HUES64 (cell line): ENCODE measurements at regions not wholly inside any gene's neighbourhood (a gene's known extent, or its start where the extent isn't known, plus 50 kb on each side); places are given as distances from the start of the nearest gene placed in this dataset.

ENCODE experiments used
- H3K27ac ChIP-seq: 2 replicates; pipeline ENCODE4 v1.7.0; 2013; ENCODE audit warnings: low read depth, low read length, inconsistent platforms
- H3K27me3 ChIP-seq: 2 replicates; pipeline ENCODE4 v1.6.1; 2013; ENCODE audit warnings: mild to moderate bottlenecking, low read length; ENCODE audit not compliant: insufficient read depth
- H3K36me3 ChIP-seq: 2 replicates; pipeline ENCODE4 v1.6.1; 2013; ENCODE audit warnings: mild to moderate bottlenecking, low read length; ENCODE audit not compliant: insufficient read depth
- H3K4me1 ChIP-seq: 2 replicates; pipeline ENCODE4 v1.6.1; 2013; ENCODE audit warnings: mild to moderate bottlenecking, low read length, moderate library complexity; ENCODE audit not compliant: insufficient read depth
- H3K4me3 ChIP-seq: 2 replicates; pipeline ENCODE4 v1.5.1; 2013; ENCODE audit warnings: mild to moderate bottlenecking, low read length, moderate library complexity
- H3K9ac ChIP-seq: 2 replicates; pipeline ENCODE4 v1.6.1; 2013; ENCODE audit warnings: mild to moderate bottlenecking, low read depth, low read length
- H3K9me3 ChIP-seq: 2 replicates; pipeline ENCODE4 v1.6.1; 2013; ENCODE audit warnings: low read depth, low read length; ENCODE audit not compliant: insufficient read depth
- WGBS: fragments of 150-250, 120-280 bp; methylation state at CpG from one replicate; pipeline ENCODE4 v1.1.7; 2013; ENCODE audit warnings: missing lambda C conversion rate; 5-methylcytosine and 5-hydroxymethylcytosine counted together

GRCh38 chr4:74534121-74534520, 89.2 kb downstream of the AREG start:
- no peak overlapping the region for H3K9ac ChIP-seq
- 92% methylated on average over 3 of the region's 3 CpGs for WGBS
- H3K9me3 ChIP-seq: no peaks in the 10 kb centered on the region
- H3K4me3 ChIP-seq: no peak overlapping the region
- H3K36me3 ChIP-seq: no peaks in the 10 kb centered on the region
- H3K27me3 ChIP-seq: no peaks in the 10 kb centered on the region
- H3K4me1 ChIP-seq: 0 out of 2 replicates have a peak, but pooled peaks cover 3% of the 10 kb centered on the region
- no peak overlapping the region for H3K27ac ChIP-seq

GRCh38 chr4:74534936-74535335, 90.0 kb downstream of the AREG start:
- Histone ChIP-seq H3K9ac (no peak overlapping the region), H3K9me3 (no peaks in the 10 kb centered on the region), H3K27me3 (no peaks in the 10 kb centered on the region), H3K27ac (no peak overlapping the region), H3K4me1 (0 out of 2 replicates have a peak, but pooled peaks cover 3% of the 10 kb centered on the region), H3K4me3 (no peak overlapping the region), H3K36me3 (no peaks in the 10 kb centered on the region)

GRCh38 chr4:74535512-74535911, 90.6 kb downstream of the AREG start:
- H3K4me3 ChIP-seq: no peak overlapping the region
- no peaks in the 10 kb centered on the region for H3K36me3 ChIP-seq
- H3K4me1 ChIP-seq: peaks cover 5% of the 10 kb centered on the region; the same call in 1 of the 2 replicates
- H3K27me3 ChIP-seq: no peaks in the 10 kb centered on the region
- WGBS: 86% methylated on average over 1 of the region's 1 CpG
- no peaks in the 10 kb centered on the region for H3K9me3 ChIP-seq
- no peak overlapping the region for H3K9ac ChIP-seq
- H3K27ac ChIP-seq: no peak overlapping the region

GRCh38 chr4:74536557-74536956, 91.6 kb downstream of the AREG start:
- Histone ChIP-seq H3K4me1 (peaks cover 6% of the 10 kb centered on the region; the same call in 1 of the 2 replicates), H3K4me3 (no peak overlapping the region), H3K36me3 (no peaks in the 10 kb centered on the region), H3K9me3 (no peaks in the 10 kb centered on the region), H3K27ac (no peak overlapping the region), H3K9ac (no peak overlapping the region), H3K27me3 (no peaks in the 10 kb centered on the region)
- WGBS: 88% methylated on average over 1 of the region's 1 CpG

- Histone ChIP-seq H3K27ac (no peak overlapping the region), H3K4me3 (no peak overlapping the region), H3K36me3 (no peaks in the 10 kb centered on the region), H3K9me3 (no peaks in the 10 kb centered on the region), H3K4me1 (peaks cover 6% of the 10 kb centered on the region; the same call in 1 of the 2 replicates), H3K27me3 (no peaks in the 10 kb centered on the region), H3K9ac (no peak overlapping the region)
- 93% methylated on average over 3 of the region's 3 CpGs for WGBS
Measured at GRCh38 chr4:74537459-74537858, 92.5 kb downstream of the AREG start.

GRCh38 chr4:74539044-74539790, 94.3 kb downstream of the AREG start:
- Histone ChIP-seq H3K4me1 (peaks cover 16% of the 10 kb centered on the region), H3K27ac (no peak overlapping the region), H3K36me3 (no peaks in the 10 kb centered on the region), H3K9me3 (no peaks in the 10 kb centered on the region), H3K9ac (no peak overlapping the region), H3K4me3 (no peak overlapping the region), H3K27me3 (no peaks in the 10 kb centered on the region)
- 95% methylated on average over 2 of the region's 3 CpGs for WGBS

- H3K36me3 ChIP-seq: no peaks in the 10 kb centered on the region
- no peaks in the 10 kb centered on the region for H3K9me3 ChIP-seq
- no peak overlapping the region for H3K4me3 ChIP-seq
- H3K27ac ChIP-seq: no peak overlapping the region
- H3K27me3 ChIP-seq: no peaks in the 10 kb centered on the region
- peaks cover 23% of the 10 kb centered on the region for H3K4me1 ChIP-seq
- 82% methylated on average over 1 of the region's 1 CpG for WGBS
- H3K9ac ChIP-seq: no peak overlapping the region
Measured at GRCh38 chr4:74540193-74540592, 95.3 kb downstream of the AREG start.

GRCh38 chr4:74541667-74542066, 96.7 kb downstream of the AREG start:
- no peaks in the 10 kb centered on the region for H3K27me3 ChIP-seq
- WGBS: 81% methylated on average over 7 of the region's 9 CpGs
- no peak overlapping the region for H3K27ac ChIP-seq
- peaks cover 36% of the 10 kb centered on the region for H3K4me1 ChIP-seq
- no peak overlapping the region for H3K4me3 ChIP-seq
- H3K36me3 ChIP-seq: no peaks in the 10 kb centered on the region
- no peak overlapping the region for H3K9ac ChIP-seq
- H3K9me3 ChIP-seq: no peaks in the 10 kb centered on the region

- Histone ChIP-seq H3K36me3 (no peaks in the 10 kb centered on the region), H3K27me3 (no peaks in the 10 kb centered on the region), H3K9ac (no peak overlapping the region), H3K27ac (no peak overlapping the region), H3K4me3 (no peak overlapping the region), H3K4me1 (peaks cover 43% of the 10 kb centered on the region), H3K9me3 (no peaks in the 10 kb centered on the region)
- 75% methylated on average over 2 of the region's 3 CpGs for WGBS
Measured at GRCh38 chr4:74543231-74543781, 98.4 kb downstream of the AREG start.

- Histone ChIP-seq H3K36me3 (no peaks in the 10 kb centered on the region), H3K4me1 (peaks cover 43% of the 10 kb centered on the region), H3K27ac (no peak overlapping the region), H3K4me3 (no peak overlapping the region), H3K9me3 (no peaks in the 10 kb centered on the region), H3K27me3 (no peaks in the 10 kb centered on the region), H3K9ac (no peak overlapping the region)
- WGBS: 66% methylated on average over 2 of the region's 2 CpGs
Measured at GRCh38 chr4:74543983-74544382, 99.0 kb downstream of the AREG start.

GRCh38 chr4:74544655-74545361, 99.9 kb downstream of the AREG start:
- Histone ChIP-seq H3K9ac (no peak overlapping the region), H3K4me1 (peaks cover 43% of the 10 kb centered on the region), H3K36me3 (no peaks in the 10 kb centered on the region), H3K27ac (no peak overlapping the region), H3K4me3 (no peak overlapping the region), H3K9me3 (no peaks in the 10 kb centered on the region), H3K27me3 (no peaks in the 10 kb centered on the region)
- WGBS: 100% methylated on average over 1 of the region's 1 CpG
